ENCODE measurements at regions not wholly inside any gene's neighbourhood (a gene's known extent, or its start where the extent isn't known, plus 50 kb on each side); places are given as distances from the start of the nearest gene placed in this dataset.

DNA sequence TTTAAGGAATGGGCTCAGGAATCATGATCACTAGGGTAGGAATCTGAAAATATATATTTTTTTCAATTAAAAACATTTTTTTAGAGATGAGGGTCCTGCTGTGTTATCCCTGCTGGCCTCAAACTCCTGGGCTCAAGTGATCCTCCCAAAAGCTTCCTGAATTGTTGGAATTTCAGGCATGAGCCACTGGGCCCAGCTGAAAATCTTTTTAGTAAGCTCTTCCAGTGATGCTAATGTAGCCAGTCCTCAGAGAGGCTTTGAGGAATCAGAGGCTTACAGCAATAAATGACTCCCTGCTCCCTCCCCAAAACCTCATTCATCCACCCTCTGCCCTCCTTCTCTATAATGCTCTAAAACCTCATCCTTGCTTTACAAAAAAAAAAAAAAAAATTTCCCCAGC is 129.5 kb downstream of the ZIC3 start:
- H3K27me3 Mint-ChIP-seq, result no peaks in the 10 kb centered on the region
- H3K4me3 Mint-ChIP-seq, result no peak overlapping the region
- no peaks in the 10 kb centered on the region for H4K20me1 ChIP-seq (ENCODE audit: control insufficient read depth, insufficient read depth, low read length, poor library complexity, severe bottlenecking)
- no peaks in the 10 kb centered on the region for H3K9me3 Mint-ChIP-seq (ENCODE audit: insufficient read depth)
- no peak overlapping the region for H3K27ac ChIP-seq (ENCODE audit: low read length in 2 of 2)
- H3K4me1 Mint-ChIP-seq, result no peaks in the 10 kb centered on the region
- no peaks in the 10 kb centered on the region for H3K79me2 ChIP-seq (ENCODE audit: control insufficient read depth, insufficient read depth, low read length)
- no peak for ATAC-seq (ENCODE audit: low read depth)
- ChIA-PET CTCF (no interaction called here), POLR2A (no interaction called here)
- H3K36me3 ChIP-seq (replicated peaks in 1 of 2; ENCODE audit: control extremely low read depth in 1 of 2, control insufficient read depth in 1 of 2, extremely low read depth in 1 of 2, insufficient read depth in 2 of 2, low read length in 1 of 2), result no peaks in the 10 kb centered on the region
- H3K4me1 ChIP-seq (ENCODE audit: control insufficient read depth in 2 of 2, insufficient read depth in 2 of 2, low read length in 2 of 2), result no peaks in the 10 kb centered on the region
- H3K27me3 ChIP-seq (replicated peaks in 1 of 4; ENCODE audit: control extremely low read depth in 1 of 4, control insufficient read depth in 3 of 4, insufficient read depth in 4 of 4, low read length in 3 of 4), result no peaks in the 10 kb centered on the region
- no peak overlapping the region for H3K4me3 ChIP-seq (ENCODE audit: control extremely low read depth in 1 of 5, extremely low read depth in 1 of 5, insufficient read depth in 1 of 5, low read depth in 2 of 5, low read length in 4 of 5)
- no peak overlapping the region for H3K4me2 ChIP-seq (replicated peaks; ENCODE audit: low read depth, low read length, poor library complexity, severe bottlenecking)
- H3K9me3 ChIP-seq (ENCODE audit: control extremely low read depth in 1 of 3, control insufficient read depth in 2 of 3, insufficient read depth in 1 of 3, low read length in 2 of 3), result no peaks in the 10 kb centered on the region
- no peak overlapping the region for H3K9ac ChIP-seq (ENCODE audit: low read length)
- no peak overlapping the region for H3K27ac Mint-ChIP-seq
- DNase-seq, result no peak
- no peak overlapping the region for H2AFZ ChIP-seq (ENCODE audit: insufficient read depth, low read depth, low read length, poor library complexity, severe bottlenecking)
- TF ChIP-seq EZH2 (IDR thresholded peaks at IDR 0.05; ENCODE audit: borderline replicate concordance, insufficient read depth, low read depth, low read length, poor library complexity, severe bottlenecking), result no peak
- TF ChIP-seq, protein P1, sequence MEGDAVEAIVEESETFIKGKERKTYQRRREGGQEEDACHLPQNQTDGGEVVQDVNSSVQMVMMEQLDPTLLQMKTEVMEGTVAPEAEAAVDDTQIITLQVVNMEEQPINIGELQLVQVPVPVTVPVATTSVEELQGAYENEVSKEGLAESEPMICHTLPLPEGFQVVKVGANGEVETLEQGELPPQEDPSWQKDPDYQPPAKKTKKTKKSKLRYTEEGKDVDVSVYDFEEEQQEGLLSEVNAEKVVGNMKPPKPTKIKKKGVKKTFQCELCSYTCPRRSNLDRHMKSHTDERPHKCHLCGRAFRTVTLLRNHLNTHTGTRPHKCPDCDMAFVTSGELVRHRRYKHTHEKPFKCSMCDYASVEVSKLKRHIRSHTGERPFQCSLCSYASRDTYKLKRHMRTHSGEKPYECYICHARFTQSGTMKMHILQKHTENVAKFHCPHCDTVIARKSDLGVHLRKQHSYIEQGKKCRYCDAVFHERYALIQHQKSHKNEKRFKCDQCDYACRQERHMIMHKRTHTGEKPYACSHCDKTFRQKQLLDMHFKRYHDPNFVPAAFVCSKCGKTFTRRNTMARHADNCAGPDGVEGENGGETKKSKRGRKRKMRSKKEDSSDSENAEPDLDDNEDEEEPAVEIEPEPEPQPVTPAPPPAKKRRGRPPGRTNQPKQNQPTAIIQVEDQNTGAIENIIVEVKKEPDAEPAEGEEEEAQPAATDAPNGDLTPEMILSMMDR (IDR thresholded peaks at IDR 0.05), result no peak
- intact Hi-C loops (cut with micrococcal nuclease), result no loop called here

DNA sequence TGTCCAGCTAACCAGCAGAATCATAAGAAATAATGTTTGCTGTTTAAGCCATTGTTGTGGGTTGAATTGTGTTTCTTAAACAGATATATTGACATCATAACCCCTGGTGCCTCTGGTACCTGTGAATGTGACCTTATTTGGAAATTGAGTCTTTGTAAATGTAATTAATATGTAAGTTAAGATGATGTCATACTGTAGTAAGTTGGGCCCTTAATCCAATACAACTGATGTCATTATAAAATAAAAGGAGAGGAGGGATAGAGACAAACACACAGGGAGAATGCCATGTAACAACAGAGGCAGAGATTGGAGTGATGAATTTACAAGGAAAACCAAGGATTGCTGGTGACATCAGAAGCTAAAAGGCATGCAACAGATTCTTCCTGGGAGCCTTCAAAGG is 141.4 kb downstream of the ZIC3 start:
- TF ChIP-seq, protein P1 (IDR thresholded peaks at IDR 0.05), result no peak
- no peak for TF ChIP-seq EZH2 (IDR thresholded peaks at IDR 0.05; ENCODE audit: borderline replicate concordance, insufficient read depth, low read depth, low read length, poor library complexity, severe bottlenecking)
- Histone ChIP-seq H2AFZ (ENCODE audit: insufficient read depth, low read depth, low read length, poor library complexity, severe bottlenecking) (no peak overlapping the region), H3K4me1 (ENCODE audit: control insufficient read depth in 2 of 2, insufficient read depth in 2 of 2, low read length in 2 of 2) (no peaks in the 10 kb centered on the region), H3K27ac (ENCODE audit: low read length in 2 of 2) (no peak overlapping the region), H3K36me3 (replicated peaks in 1 of 2; ENCODE audit: control extremely low read depth in 1 of 2, control insufficient read depth in 1 of 2, extremely low read depth in 1 of 2, insufficient read depth in 2 of 2, low read length in 1 of 2) (no peaks in the 10 kb centered on the region), H3K79me2 (ENCODE audit: control insufficient read depth, insufficient read depth, low read length) (no peaks in the 10 kb centered on the region), H3K27me3 (replicated peaks in 1 of 4; ENCODE audit: control extremely low read depth in 1 of 4, control insufficient read depth in 3 of 4, insufficient read depth in 4 of 4, low read length in 3 of 4) (no peaks in the 10 kb centered on the region), H3K4me3 (ENCODE audit: control extremely low read depth in 1 of 5, extremely low read depth in 1 of 5, insufficient read depth in 1 of 5, low read depth in 2 of 5, low read length in 4 of 5) (no peak overlapping the region), H4K20me1 (ENCODE audit: control insufficient read depth, insufficient read depth, low read length, poor library complexity, severe bottlenecking) (no peaks in the 10 kb centered on the region), H3K9me3 (ENCODE audit: control extremely low read depth in 1 of 3, control insufficient read depth in 2 of 3, insufficient read depth in 1 of 3, low read length in 2 of 3) (no peaks in the 10 kb centered on the region), H3K9ac (ENCODE audit: low read length) (no peak overlapping the region), H3K4me2 (replicated peaks; ENCODE audit: low read depth, low read length, poor library complexity, severe bottlenecking) (no peak overlapping the region)
- Mint-ChIP-seq H3K4me3 (no peak overlapping the region), H3K27ac (no peak overlapping the region), H3K27me3 (no peaks in the 10 kb centered on the region), H3K4me1 (no peaks in the 10 kb centered on the region), H3K9me3 (ENCODE audit: insufficient read depth) (no peaks in the 10 kb centered on the region)
- DNase-seq, result no peak
- intact Hi-C loops (cut with micrococcal nuclease), result no loop called here
- POLR2A ChIA-PET, result no interaction called here
- ATAC-seq (ENCODE audit: low read depth), result no peak
- CTCF ChIA-PET, result no interaction called here
